WTC11 (cell line): ENCODE measurements at regions not wholly inside any gene's neighbourhood (a gene's known extent, or its start where the extent isn't known, plus 50 kb on each side); places are given as distances from the start of the nearest gene placed in this dataset.

Experiments
- ATAC-seq: fragments of 200-7000 bp; cut with Tn5 transposase; 2 replicates; pipeline ENCODE4 v1.10.0; 2021; ENCODE audit warnings: mild to moderate bottlenecking, moderate library complexity
- CTCF ChIA-PET: fragments of 300-600 bp; sonication (Branson Sonifier 250); formaldehyde crosslinking; loops from one replicate; lab custom pipeline; 2021; ENCODE audit warnings: antibody characterized with exemption; lab: Charles Lee
- POLR2A ChIA-PET: fragments of 350-600 bp; sonication (Branson Sonifier 250); formaldehyde crosslinking; loops from one replicate; lab custom pipeline; 2021; ENCODE audit warnings: antibody characterized with exemption; lab: Charles Lee
- DNase-seq: peaks from one replicate; pipeline ENCODE4 v3.0.0; 2021; ENCODE audit warnings: low spot score
- H3K27ac Mint-ChIP-seq: 2 replicates; pipeline ENCODE4 v1.8.0; 2021; ENCODE audit warnings: mixed read lengths
- H3K27me3 Mint-ChIP-seq: 2 replicates; pipeline ENCODE4 v1.8.0; 2021; ENCODE audit warnings: low read depth, mild to moderate bottlenecking, moderate library complexity, mixed read lengths
- H3K36me3 Mint-ChIP-seq: 2 replicates; pipeline ENCODE4 v1.8.0; 2021; ENCODE audit warnings: mixed read lengths
- H3K4me1 Mint-ChIP-seq: 2 replicates; pipeline ENCODE4 v1.8.0; 2022; ENCODE audit warnings: mixed read lengths
- H3K4me3 Mint-ChIP-seq: 2 replicates; pipeline ENCODE4 v1.8.0; 2021; ENCODE audit warnings: mild to moderate bottlenecking, moderate library complexity, mixed read lengths
- H3K9me3 Mint-ChIP-seq: 2 replicates; pipeline ENCODE4 v1.8.0; 2021; ENCODE audit warnings: mixed read lengths
- CBFB ChIP-seq: sonication (generic); formaldehyde crosslinking; IDR thresholded peaks from 2 replicates; pipeline ENCODE4 v1.8.1; 2022; ENCODE audit warnings: mild to moderate bottlenecking, low read depth, missing genetic modification reagents
- FOXP1 ChIP-seq: sonication (generic); formaldehyde crosslinking; IDR thresholded peaks from 2 replicates; pipeline ENCODE4 v1.8.0; 2022; ENCODE audit warnings: missing genetic modification reagents, mild to moderate bottlenecking, moderate library complexity, borderline replicate concordance
- GABPB1 ChIP-seq: sonication (generic); formaldehyde crosslinking; IDR thresholded peaks from 2 replicates; pipeline ENCODE4 v1.8.1; 2023; ENCODE audit warnings: mild to moderate bottlenecking, missing genetic modification reagents
- GTF2I ChIP-seq: fragments of 250-450 bp; sonication (Bioruptor Pico); conservative IDR thresholded peaks from 2 replicates; pipeline ENCODE4 v1.4.0; 2021; ENCODE audit warnings: mild to moderate bottlenecking
- MYBL2 ChIP-seq: sonication (generic); formaldehyde crosslinking; IDR thresholded peaks from 2 replicates; pipeline ENCODE4 v1.8.1; 2023; ENCODE audit warnings: mild to moderate bottlenecking, moderate library complexity, missing genetic modification reagents
- RORB ChIP-seq: fragments of 250-450 bp; sonication (Bioruptor Pico); IDR thresholded peaks from 2 replicates; pipeline ENCODE4 v1.9.0; 2021; ENCODE audit warnings: mild to moderate bottlenecking
- SOX15 ChIP-seq: fragments of 250-450 bp; sonication (Bioruptor Pico); IDR thresholded peaks from 2 replicates; pipeline ENCODE4 v1.9.0; 2021; ENCODE audit warnings: mild to moderate bottlenecking
- SP1 ChIP-seq: sonication (generic); formaldehyde crosslinking; conservative IDR thresholded peaks from 2 replicates; pipeline ENCODE4 v1.8.1; 2022; ENCODE audit warnings: missing genetic modification reagents
- TEAD1 ChIP-seq: sonication (generic); formaldehyde crosslinking; IDR thresholded peaks from 2 replicates; pipeline ENCODE4 v1.8.0; 2022; ENCODE audit warnings: mild to moderate bottlenecking, missing genetic modification reagents
- ZBTB43 ChIP-seq: sonication (generic); formaldehyde crosslinking; IDR thresholded peaks from 2 replicates; pipeline ENCODE4 v1.8.1; 2023; ENCODE audit warnings: mild to moderate bottlenecking, missing genetic modification reagents
- ZNF232 ChIP-seq: sonication (generic); formaldehyde crosslinking; IDR thresholded peaks from 2 replicates; pipeline ENCODE4 v1.8.0; 2022; ENCODE audit warnings: mild to moderate bottlenecking, missing genetic modification reagents
- ZNF396 ChIP-seq: fragments of 250-450 bp; sonication (Bioruptor Pico); IDR thresholded peaks from 2 replicates; pipeline ENCODE4 v1.8.0; 2021; ENCODE audit warnings: mild to moderate bottlenecking, moderate library complexity, borderline replicate concordance
- ZNF512 ChIP-seq: sonication (generic); formaldehyde crosslinking; IDR thresholded peaks from 2 replicates; pipeline ENCODE4 v1.8.1; 2022; ENCODE audit warnings: missing genetic modification reagents, borderline replicate concordance
- ZNF532 ChIP-seq: fragments of 250-450 bp; sonication (Bioruptor Pico); IDR thresholded peaks from 2 replicates; pipeline ENCODE4 v1.9.0; 2021; ENCODE audit warnings: mild to moderate bottlenecking, borderline replicate concordance

- Mint-ChIP-seq H3K9me3 (peaks cover 16% of the 10 kb centered on the region), H3K27ac (no peak overlapping the region), H3K4me3 (no peak overlapping the region), H3K36me3 (peaks cover 14% of the 10 kb centered on the region), H3K27me3 (peaks cover 16% of the 10 kb centered on the region), H3K4me1 (peaks cover 22% of the 10 kb centered on the region)
- DNase-seq = no peak
- ChIA-PET CTCF (no interaction called here), POLR2A (no interaction called here)
- TF ChIP-seq FOXP1 (CRISPR knock-in tag) = no peak
- no peak for ATAC-seq
Observed at GRCh38 chr5:4232084-4232483, 636.5 kb downstream of the IRX1 start.

GRCh38 chr5:4233671-4234070, 638.0 kb downstream of the IRX1 start:
- Mint-ChIP-seq H3K9me3 (peaks cover 22% of the 10 kb centered on the region), H3K27me3 (peaks cover 16% of the 10 kb centered on the region), H3K36me3 (peaks cover 14% of the 10 kb centered on the region), H3K4me1 (peaks cover 22% of the 10 kb centered on the region), H3K4me3 (no peak overlapping the region), H3K27ac (no peak overlapping the region)
- ChIA-PET CTCF (interaction anchor here (1.0 kb wide), 1 partner anchor 330 kb away, joined by 4 read pairs; no protein-coding TSS in a partner anchor), POLR2A (no interaction called here)
- TF ChIP-seq ZNF396 (CRISPR knock-in tag) (no peak), ZNF532 (CRISPR knock-in tag) (no peak), ZNF232 (CRISPR knock-in tag) (no peak), TEAD1 (CRISPR knock-in tag) (no peak), MYBL2 (CRISPR knock-in tag) (no peak), SP1 (CRISPR knock-in tag) (no peak), GABPB1 (CRISPR knock-in tag) (no peak), GTF2I (CRISPR knock-in tag) (no peak), CBFB (CRISPR knock-in tag) (no peak), SOX15 (no peak)
- DNase-seq (peak; percentile 26), ATAC-seq (peak; percentile 62; the same call in 1 of the 2 replicates)

- H3K36me3 Mint-ChIP-seq = no peaks in the 10 kb centered on the region
- no peak overlapping the region for H3K4me3 Mint-ChIP-seq
- ATAC-seq (no peak), DNase-seq (no peak)
- H3K4me1 Mint-ChIP-seq = peaks cover 19% of the 10 kb centered on the region
- POLR2A ChIA-PET = no interaction called here
- H3K9me3 Mint-ChIP-seq = no peaks in the 10 kb centered on the region
- H3K27ac Mint-ChIP-seq = no peak overlapping the region
- no peaks in the 10 kb centered on the region for H3K27me3 Mint-ChIP-seq
- CTCF ChIA-PET = no interaction called here
- TF ChIP-seq ZNF512 (CRISPR knock-in tag) (no peak), SOX15 (no peak), ZBTB43 (CRISPR knock-in tag) (no peak), RORB (no peak)
Observed at GRCh38 chr5:4243479-4244264, 648.0 kb downstream of the IRX1 start.
